GM20000 (cell line): ENCODE measurements at regions not wholly inside any gene's neighbourhood (a gene's known extent, or its start where the extent isn't known, plus 50 kb on each side); places are given as distances from the start of the nearest gene placed in this dataset.
"Not testable (repeated sequence)": the region's sequence is repeated elsewhere in the genome, so short reads cannot be mapped to it uniquely, and the experiment has no call there.

Source experiments
- DNase-seq: peaks from one replicate; pipeline ENCODE4 v3.0.0; 2012; ENCODE audit warnings: low spot score
- CTCF ChIP-seq: IDR thresholded peaks from 2 replicates; pipeline ENCODE4 v1.5.1; 2012; ENCODE audit warnings: mild to moderate bottlenecking, control low read depth; ENCODE audit errors: extremely low read depth, missing control alignments

GRCh38 chr9:103574056-103574455 lies 520.1 kb upstream of the SMC2 start:
- TF ChIP-seq CTCF, result no peak
- DNase-seq, result no peak

GRCh38 chr9:103586721-103587120 lies 507.4 kb upstream of the SMC2 start:
- DNase-seq, result no peak
- no peak for TF ChIP-seq CTCF

- TF ChIP-seq CTCF, result no peak
These were observed 492.8 kb upstream of the SMC2 start for GRCh38 chr9:103601287-103601686.

GRCh38 chr9:103611950-103612349 lies 482.2 kb upstream of the SMC2 start:
- DNase-seq, result not testable (repeated sequence)

More at GRCh38 chr9:103601287-103601686, 492.8 kb upstream of the SMC2 start:
- DNase-seq, result no peak

- no peak for DNase-seq
- no peak for TF ChIP-seq CTCF
These were observed 478.1 kb upstream of the SMC2 start for GRCh38 chr9:103615994-103616393.

- no peak for TF ChIP-seq CTCF
These were observed 477.1 kb upstream of the SMC2 start for GRCh38 chr9:103617046-103617445.

GRCh38 chr9:103625161-103625804 lies 468.8 kb upstream of the SMC2 start:
- DNase-seq, result no peak
- no peak for TF ChIP-seq CTCF

More at GRCh38 chr9:103617046-103617445, 477.1 kb upstream of the SMC2 start:
- no peak for DNase-seq

GRCh38 chr9:103627731-103628130 lies 466.4 kb upstream of the SMC2 start:
- TF ChIP-seq CTCF, result no peak
- DNase-seq, result no peak
